ENCODE measurements at regions not wholly inside any gene's neighbourhood (a gene's known extent, or its start where the extent isn't known, plus 50 kb on each side); places are given as distances from the start of the nearest gene placed in this dataset.

DNA sequence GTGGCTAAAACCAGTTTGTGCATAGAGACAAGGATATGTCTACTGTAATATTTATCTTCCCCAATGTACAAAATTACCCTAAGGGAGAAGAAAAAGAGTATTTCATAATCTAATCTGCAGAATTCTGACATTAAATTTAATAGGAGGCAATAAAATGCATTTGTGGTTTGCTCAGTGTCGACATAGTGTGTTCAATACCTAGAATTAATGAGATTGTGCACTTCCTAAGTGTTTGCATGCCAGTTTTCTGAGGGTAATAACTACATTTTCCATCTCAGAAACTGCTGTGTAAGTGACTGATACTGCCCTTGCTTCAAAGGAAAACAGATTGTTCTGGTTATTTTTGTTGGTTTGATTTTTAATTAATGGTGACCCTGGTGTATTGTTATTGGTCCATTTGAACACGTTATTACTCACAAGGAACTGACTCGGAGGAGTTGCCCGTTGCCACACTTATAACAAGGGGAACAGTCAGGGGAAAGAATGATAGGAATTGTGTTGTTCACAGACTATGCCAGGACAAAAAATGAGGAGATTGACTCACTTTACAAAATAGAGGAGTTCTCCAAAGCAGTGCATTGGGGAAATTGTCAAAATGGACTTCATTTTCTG, 960.3 kb upstream of the TMEM132C start:
- H3K4ac ChIP-seq (ENCODE audit: low read depth, low read length) = no peak overlapping the region
- H2AFZ ChIP-seq (ENCODE audit: low read length) = no peak overlapping the region
- H3K36me3 Mint-ChIP-seq (ENCODE audit: insufficient read depth in 1 of 3, low read depth in 3 of 3) = no peaks in the 10 kb centered on the region; a peak in 1 of 7 replicates
- no peak overlapping the region for H3K23ac ChIP-seq (ENCODE audit: insufficient read length, low read depth, low read length)
- peak overlapping the region in 1 of 3 experiments; percentile 80; a peak in 1 of 7 replicates for H3K27ac Mint-ChIP-seq
- no peaks in the 10 kb centered on the region for H3K27me3 ChIP-seq (ENCODE audit: insufficient read depth, low read length)
- peaks cover 31% of the 10 kb centered on the region for H3K27me3 Mint-ChIP-seq (ENCODE audit: low read depth)
- no peaks in the 10 kb centered on the region for H3K79me1 ChIP-seq (ENCODE audit: insufficient read depth, low read depth, low read length, poor library complexity, severe bottlenecking)
- H2BK120ac ChIP-seq (ENCODE audit: low read depth, low read length, poor library complexity, severe bottlenecking) = no peak overlapping the region
- no peak overlapping the region for H2BK15ac ChIP-seq (ENCODE audit: low read depth, low read length)
- H3K79me2 ChIP-seq (ENCODE audit: insufficient read depth, low read length) = no peaks in the 10 kb centered on the region
- H3K23me2 ChIP-seq (ENCODE audit: insufficient read length, low read depth, low read length, poor library complexity, severe bottlenecking) = no peaks in the 10 kb centered on the region
- H3K4me1 ChIP-seq (ENCODE audit: insufficient read depth, low read length) = no peaks in the 10 kb centered on the region
- H3K27ac ChIP-seq (ENCODE audit: insufficient read length, low read depth, low read length) = no peak overlapping the region
- H3K9me3 Mint-ChIP-seq = peaks cover 2 to 3% of the 10 kb centered on the region in 2 experiments; a peak in 3 of 5 replicates
- no peak overlapping the region for H2AK5ac ChIP-seq (ENCODE audit: insufficient read length, low read length)
- no peak overlapping the region for H2BK20ac ChIP-seq (ENCODE audit: low read depth, low read length, poor library complexity, severe bottlenecking)
- no peak overlapping the region for H3T11ph ChIP-seq (ENCODE audit: low read length)
- no peak overlapping the region for H3K14ac ChIP-seq (ENCODE audit: insufficient read depth, low read length)
- TF ChIP-seq, protein P1, sequence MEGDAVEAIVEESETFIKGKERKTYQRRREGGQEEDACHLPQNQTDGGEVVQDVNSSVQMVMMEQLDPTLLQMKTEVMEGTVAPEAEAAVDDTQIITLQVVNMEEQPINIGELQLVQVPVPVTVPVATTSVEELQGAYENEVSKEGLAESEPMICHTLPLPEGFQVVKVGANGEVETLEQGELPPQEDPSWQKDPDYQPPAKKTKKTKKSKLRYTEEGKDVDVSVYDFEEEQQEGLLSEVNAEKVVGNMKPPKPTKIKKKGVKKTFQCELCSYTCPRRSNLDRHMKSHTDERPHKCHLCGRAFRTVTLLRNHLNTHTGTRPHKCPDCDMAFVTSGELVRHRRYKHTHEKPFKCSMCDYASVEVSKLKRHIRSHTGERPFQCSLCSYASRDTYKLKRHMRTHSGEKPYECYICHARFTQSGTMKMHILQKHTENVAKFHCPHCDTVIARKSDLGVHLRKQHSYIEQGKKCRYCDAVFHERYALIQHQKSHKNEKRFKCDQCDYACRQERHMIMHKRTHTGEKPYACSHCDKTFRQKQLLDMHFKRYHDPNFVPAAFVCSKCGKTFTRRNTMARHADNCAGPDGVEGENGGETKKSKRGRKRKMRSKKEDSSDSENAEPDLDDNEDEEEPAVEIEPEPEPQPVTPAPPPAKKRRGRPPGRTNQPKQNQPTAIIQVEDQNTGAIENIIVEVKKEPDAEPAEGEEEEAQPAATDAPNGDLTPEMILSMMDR (conservative IDR thresholded peaks at IDR 0.05) = no peak
- WGBS (ENCODE audit: extremely low coverage, insufficient read length, low lambda C conversion rate) = no CpG with 5 or more reads among the region's 4 CpGs
- H3K4me3 Mint-ChIP-seq = no peak overlapping the region
- no peak for DNase-seq
- H4K20me1 ChIP-seq (ENCODE audit: control insufficient read depth, insufficient read depth, insufficient read length) = no peaks in the 10 kb centered on the region
- H3K56ac ChIP-seq (ENCODE audit: insufficient read length, low read depth, low read length) = no peak overlapping the region
- no peak overlapping the region for H3K9ac ChIP-seq (ENCODE audit: extremely low read depth, insufficient read length, low read length)
- H4K8ac ChIP-seq (replicated peaks; ENCODE audit: insufficient read length, low read depth, low read length) = no peak overlapping the region
- no peak overlapping the region for H2BK12ac ChIP-seq (ENCODE audit: insufficient read length, low read depth, low read length)
- H4K5ac ChIP-seq (ENCODE audit: insufficient read length, low read depth, low read length) = no peak overlapping the region
- H3K4me1 Mint-ChIP-seq = no peaks in the 10 kb centered on the region
- H4K91ac ChIP-seq (ENCODE audit: insufficient read length, low read depth, low read length) = no peak overlapping the region
- H3K4me2 ChIP-seq (ENCODE audit: insufficient read depth, insufficient read length, low read length) = no peak overlapping the region
- H3K9me3 ChIP-seq (ENCODE audit: control insufficient read depth, low read depth, low read length) = no peaks in the 10 kb centered on the region
- H2BK5ac ChIP-seq (ENCODE audit: insufficient read length, low read length) = no peak overlapping the region
- H3K18ac ChIP-seq (ENCODE audit: insufficient read length, low read depth, low read length) = no peak overlapping the region

All from H9 (cell line).